Effector CD4-positive, alpha-beta T cell (primary cell): ENCODE measurements at regions not wholly inside any gene's neighbourhood (a gene's known extent, or its start where the extent isn't known, plus 50 kb on each side); places are given as distances from the start of the nearest gene placed in this dataset.
"Not testable (repeated sequence)": the region's sequence is repeated elsewhere in the genome, so short reads cannot be mapped to it uniquely, and the experiment has no call there.

Source experiments
- DNase-seq: peaks from one replicate; pipeline ENCODE4 v3.0.0-alpha.2; 2020

GRCh38 chr4:66357316-66357715 is 687.0 kb upstream of the EPHA5 start:
- no peak for DNase-seq

DNA sequence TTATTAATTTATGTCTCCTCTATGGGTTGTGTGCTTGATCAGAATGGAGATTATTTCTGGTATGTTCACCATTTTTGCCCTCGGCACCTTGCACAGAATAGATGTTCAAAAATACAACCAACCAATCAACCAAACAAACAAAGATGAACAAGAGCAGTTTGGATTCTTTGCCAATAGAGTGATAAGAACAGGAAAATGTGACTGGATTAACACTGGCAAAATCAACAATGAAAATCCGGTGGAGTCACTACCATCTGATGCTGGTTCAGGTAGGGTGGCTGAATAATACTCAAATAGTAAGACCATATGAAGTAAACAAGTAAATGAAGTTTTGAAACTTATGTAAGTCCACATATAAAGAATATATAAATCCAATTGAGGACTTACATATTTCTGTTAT is 685.0 kb upstream of the EPHA5 start:
- no peak for DNase-seq

DNA sequence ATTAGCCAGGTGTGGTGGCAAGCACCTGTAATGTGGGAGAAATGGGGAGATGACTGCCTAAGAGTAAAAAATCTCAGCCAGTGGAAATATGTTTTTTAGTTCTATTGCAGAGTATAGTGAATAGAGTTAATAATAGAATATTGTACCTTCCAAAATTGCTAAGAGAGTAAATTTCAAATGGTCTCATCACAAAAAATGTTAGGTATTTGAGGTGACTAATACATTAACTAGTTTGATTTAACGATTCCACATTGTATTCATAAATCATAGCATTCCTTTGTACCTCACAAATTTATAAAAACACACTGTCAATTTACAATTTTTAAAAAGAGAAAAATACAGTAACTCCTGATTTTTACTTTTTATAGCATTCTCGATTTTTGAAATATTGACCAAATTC is 681.5 kb upstream of the EPHA5 start:
- DNase-seq, result no peak

- DNase-seq, result no peak
Observed at GRCh38 chr4:66340286-66340893, 670.1 kb upstream of the EPHA5 start.

DNA sequence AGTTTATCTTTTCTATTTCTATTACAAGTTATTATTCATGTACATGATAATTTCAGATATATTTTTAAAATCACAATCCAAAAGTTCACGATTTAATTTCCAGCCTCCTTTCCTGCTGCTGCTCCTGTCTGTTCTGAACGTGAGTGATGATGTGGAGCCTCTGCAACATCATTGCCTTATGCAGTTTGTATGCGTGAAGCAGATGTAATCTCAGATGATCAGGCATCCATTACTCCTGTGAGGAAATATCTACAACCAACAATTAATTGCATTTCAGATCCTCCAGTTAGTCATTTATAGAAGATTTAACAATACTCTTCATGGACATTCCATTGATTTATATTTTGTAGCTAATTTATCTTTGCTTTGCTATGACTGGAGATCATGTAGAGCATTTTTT is 668.7 kb upstream of the EPHA5 start:
- no peak for DNase-seq

DNA sequence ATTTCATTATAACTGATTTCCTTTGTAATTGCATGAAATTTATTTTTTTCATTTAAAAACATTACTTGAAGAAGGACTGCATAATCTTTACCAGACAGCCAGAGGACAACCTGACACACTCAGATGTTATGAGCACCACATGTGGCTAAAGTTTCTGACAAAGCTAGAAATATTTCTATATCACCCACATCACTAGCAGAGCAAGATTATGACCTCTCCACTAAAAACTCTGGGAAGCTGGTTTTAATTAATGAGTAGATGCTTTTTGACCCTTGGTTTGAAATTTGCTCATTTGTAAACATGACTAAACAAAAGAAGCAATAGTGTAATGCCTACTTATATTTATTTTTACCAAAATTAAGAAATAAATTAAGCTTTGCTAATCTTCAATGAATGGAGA is 661.5 kb upstream of the EPHA5 start:
- no peak for DNase-seq

DNA sequence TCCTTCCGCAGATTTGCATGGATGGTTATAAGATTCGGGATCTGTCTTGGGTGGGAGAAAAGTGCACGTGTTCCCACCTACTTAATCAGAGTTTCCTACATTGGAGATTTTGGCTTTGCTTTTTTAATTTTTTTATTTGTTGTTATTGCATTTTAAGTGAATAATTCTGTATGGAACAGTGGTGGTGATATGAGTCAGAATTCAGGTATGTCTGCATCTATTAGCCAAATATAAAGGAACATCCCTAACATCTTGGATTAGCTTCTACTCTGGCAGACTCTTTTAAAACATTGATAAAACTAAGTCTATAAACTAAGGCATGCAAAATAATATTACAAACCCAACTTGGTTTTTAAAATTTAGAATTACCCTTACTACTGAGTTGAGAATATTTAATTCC is 659.8 kb upstream of the EPHA5 start:
- DNase-seq, result no peak

- DNase-seq, result no peak
Observed at GRCh38 chr4:66328803-66329574, 658.7 kb upstream of the EPHA5 start.

DNA sequence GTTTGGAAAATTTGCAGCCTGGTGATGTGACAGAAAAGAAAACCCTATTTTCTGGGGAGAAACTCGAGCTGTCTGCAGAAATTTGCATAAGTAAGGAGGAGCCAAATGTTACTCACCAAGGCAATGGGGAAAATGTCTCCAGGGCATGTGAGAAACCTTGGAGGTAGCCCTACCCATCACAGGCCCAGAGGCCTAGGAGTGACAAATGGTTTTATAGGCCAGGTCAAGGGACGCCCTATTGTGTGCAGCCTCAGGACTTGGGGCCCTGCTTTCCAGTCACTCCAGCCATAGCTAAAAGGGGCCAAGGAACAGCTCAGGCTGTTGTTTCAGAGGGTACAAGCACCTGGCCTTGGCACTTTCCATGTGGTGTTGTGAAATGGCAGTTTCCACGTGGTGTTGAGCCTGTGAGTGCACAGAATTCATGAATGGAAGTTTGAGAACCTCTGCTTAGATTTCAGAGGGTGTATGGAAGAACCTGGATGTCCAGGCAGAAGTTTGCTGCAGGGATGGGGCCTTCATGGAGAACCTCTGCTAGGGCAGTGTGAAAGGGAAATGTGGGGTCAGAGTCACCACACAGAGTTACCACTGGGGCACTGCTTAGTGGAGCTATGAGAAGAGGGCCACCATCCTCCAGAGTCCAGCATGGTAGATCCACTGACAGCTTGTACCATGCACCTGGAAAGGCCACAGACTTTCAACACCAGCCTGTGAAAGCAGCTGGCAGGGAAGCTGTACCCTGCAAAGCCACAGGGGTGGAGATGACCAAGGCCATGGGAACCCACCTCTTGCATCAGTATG is 637.6 kb upstream of the EPHA5 start:
- DNase-seq, result no peak

GRCh38 chr4:66300336-66300934 is 630.1 kb upstream of the EPHA5 start:
- no peak for DNase-seq

- DNase-seq, result no peak
Observed at GRCh38 chr4:66298569-66298968, 628.3 kb upstream of the EPHA5 start.

DNA sequence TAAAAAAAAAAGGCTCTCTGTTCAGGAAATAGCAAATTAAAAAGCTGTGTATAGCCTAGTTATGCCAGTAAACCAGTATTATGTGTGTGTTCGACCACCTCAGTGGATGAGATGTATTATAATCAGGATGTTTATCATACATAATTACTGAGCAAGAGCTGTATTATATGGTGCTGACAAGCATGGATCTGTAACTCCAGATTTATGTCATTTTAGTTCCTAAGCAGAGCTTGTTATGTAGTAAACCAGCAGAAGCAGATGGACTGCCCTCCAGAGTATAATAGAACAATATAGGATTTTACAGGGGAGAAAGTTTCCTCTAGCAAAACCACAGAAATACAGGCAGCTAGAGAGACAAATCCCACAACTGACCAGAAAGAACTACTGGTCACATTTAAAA is 627.4 kb upstream of the EPHA5 start:
- DNase-seq, result no peak

DNA sequence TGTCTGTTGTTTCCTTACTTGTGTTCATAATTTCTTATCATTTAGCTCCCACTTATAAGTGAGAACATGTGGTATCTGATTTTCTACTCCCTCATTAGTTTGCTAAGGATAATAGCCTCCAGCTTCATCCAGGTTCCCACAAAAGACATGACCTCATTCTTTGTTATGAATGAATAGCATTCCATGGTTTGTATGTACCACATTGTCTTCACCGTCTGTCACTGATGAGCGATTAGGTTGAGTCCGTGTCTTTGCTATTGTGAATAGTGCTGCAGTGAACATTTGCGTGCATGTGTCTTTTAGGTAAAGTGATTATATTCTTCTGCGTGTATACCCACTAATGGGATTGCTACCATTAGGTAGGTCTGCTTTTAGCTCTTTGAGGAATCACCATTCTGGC is 624.3 kb upstream of the EPHA5 start:
- no peak for DNase-seq

DNA sequence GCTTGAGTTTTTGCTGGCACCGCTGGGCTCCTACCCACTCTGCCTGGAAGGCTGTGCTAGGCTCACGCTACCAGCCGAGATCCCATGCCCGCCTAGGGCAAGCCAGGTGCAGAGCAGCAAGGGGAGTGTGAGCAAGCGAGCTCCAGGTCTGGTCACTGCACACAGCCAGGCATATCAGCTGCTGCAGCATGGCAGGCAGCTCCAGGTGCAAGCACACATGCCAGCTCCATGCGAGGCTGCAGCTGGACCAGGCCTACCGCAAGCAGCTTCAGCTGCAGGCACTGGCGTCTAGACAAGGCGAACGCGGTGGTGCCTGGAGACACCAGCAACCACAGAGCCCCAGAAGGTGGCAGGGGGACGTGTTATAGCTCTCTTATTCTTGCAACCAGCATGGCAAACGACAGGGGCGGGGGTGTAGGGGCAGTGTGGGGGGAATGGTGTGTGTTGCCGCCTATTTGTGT is 614.7 kb upstream of the EPHA5 start:
- DNase-seq, result no peak

- no peak for DNase-seq
Observed at GRCh38 chr4:66279084-66279483, 608.8 kb upstream of the EPHA5 start.

DNA sequence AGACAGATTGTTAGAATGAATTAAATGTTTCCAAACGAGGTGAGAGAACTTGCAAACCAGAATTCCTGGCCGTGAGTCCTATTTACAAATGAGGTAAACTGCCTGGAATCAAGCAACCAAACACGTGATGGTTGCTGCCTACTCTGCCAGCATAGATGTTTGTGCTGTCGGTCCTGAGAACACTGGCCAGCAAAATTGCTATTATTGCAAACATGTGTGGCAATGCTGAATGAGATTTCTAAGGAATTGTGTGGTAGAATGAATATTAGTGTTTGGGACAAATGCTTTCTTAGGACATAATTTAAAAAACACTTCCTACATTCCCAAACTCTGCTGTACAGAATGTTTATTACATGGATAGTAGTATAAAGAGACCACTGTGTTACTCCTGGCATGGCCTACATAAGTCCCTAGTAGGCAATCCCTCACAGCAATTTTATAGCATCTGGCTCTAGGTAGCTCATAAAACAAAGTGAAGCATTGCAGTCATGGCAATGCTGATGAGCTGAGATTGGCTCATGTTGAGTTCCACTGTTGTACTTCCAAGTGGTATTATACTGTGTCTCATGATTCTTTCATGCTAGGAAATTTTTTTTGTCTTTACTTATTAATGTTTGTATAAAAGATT is 605.2 kb upstream of the EPHA5 start:
- no peak for DNase-seq

DNA sequence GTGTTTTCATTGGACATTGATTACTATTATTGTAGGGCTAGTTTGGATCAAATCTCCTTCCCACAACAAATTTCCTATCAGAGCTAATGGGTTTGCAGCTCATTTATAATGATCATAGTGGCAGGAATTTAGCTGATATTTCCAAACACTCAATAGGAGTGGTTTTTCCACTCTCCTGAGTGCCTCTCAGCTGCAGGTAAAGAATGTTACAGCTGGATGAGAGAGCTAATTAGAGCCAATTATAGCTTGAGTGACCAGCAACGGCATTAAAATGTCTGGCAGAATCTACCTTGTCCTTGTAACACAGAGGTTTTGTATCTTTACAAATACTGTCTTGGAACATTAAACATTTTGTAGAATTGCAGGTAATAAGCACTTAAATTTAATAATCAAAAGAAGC is 602.8 kb upstream of the EPHA5 start:
- no peak for DNase-seq

DNA sequence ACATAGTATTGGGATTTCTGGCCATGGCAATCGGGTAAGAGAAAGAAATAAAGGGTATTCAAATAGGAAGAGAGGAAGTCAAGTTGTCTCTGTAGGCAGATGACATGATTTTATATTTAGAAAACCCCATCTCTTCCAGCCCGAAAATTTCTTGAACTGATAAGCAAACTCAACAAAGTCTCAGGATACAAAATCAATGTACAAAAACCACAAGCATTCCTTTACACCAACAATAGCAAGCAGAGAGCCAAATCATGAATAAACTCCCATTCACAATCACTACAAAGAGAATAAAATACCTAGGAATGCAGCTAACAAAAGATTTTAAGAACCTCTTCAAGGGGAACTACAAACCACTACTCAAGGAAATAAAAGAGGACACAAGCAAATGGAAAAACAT is 600.1 kb upstream of the EPHA5 start:
- DNase-seq, result not testable (repeated sequence)

- DNase-seq, result not testable (repeated sequence)
Observed at GRCh38 chr4:66266554-66266953, 596.3 kb upstream of the EPHA5 start.

DNA sequence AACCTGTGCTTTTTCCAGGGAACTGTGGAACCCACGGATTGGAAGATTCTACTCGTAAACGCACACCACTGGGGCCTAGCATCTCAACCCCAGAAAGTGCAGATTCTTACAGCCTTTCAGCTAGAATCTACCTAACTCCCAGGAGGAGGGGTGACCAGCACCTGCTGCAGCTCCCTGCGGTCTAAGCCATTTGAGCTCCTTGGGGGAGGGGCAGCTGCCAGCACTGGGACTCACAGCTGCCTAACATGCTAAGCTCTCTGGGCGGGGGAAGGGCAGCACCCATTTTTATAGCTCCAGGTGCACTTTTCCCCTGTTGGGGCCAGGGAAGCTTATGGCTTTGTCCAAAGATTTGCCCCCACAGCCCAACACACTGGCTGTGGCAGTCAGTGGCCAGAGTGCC is 595.7 kb upstream of the EPHA5 start:
- no peak for DNase-seq

- no peak for DNase-seq
Observed at GRCh38 chr4:66252291-66252690, 582.0 kb upstream of the EPHA5 start.

DNA sequence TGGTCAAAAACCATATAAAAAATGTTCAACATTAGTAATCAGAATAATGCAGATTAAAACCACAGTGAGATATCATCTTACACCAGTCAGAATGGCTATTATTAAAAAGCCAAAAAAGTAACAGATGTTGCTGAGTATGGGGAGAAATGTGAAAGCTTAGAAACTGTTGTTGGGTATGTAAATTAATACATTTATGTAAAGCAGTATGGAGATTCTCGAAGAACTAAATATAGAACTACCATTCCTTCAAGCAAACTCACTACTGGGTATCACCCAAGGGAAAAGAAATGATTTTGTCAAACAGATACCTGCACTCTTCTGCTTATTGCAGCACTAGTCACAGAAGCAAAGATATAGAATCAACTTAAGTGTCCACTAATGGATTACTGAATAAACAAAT is 576.4 kb upstream of the EPHA5 start:
- DNase-seq, result no peak

- no peak for DNase-seq
Observed at GRCh38 chr4:66235876-66236275, 565.6 kb upstream of the EPHA5 start.
